ENCODE measurements at regions not wholly inside any gene's neighbourhood (a gene's known extent, or its start where the extent isn't known, plus 50 kb on each side); places are given as distances from the start of the nearest gene placed in this dataset.

DNA sequence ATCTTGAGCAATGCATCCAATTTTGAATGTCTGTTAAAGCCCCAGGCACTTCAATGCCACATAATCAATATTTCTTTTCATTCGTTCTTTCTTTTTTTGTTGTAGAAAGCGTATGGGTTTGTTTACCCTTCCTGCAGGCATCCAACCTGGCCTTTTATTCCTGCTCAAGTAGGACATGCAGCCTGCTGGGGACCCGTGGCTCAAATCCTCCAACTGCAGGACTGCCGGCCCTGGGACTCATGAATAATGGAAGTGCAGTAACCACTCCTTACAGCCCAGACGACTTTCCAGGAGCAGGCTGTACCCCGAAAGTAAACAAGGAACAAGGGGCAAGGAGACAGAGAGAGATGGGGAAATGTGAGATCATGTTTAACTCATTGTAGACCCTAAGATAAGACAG lies 126.4 kb downstream of the SALL1 start:
- intact Hi-C loops (cut with micrococcal nuclease; ENCODE audit: unreplicated experiment) = no loop called here
- Histone ChIP-seq H2AFZ (ENCODE audit: low read length) (no peak overlapping the region), H3K9me3 (ENCODE audit: low read length) (no peaks in the 10 kb centered on the region), H4K20me1 (ENCODE audit: insufficient read depth, low read length) (no peaks in the 10 kb centered on the region), H3K36me3 (ENCODE audit: insufficient read depth, low read length) (no peaks in the 10 kb centered on the region), H3K9me2 (ENCODE audit: insufficient read depth, low read length) (no peaks in the 10 kb centered on the region), H3K79me2 (ENCODE audit: insufficient read depth, low read depth, low read length) (no peaks in the 10 kb centered on the region), H3K4me1 (ENCODE audit: insufficient read depth, low read length, poor library complexity, severe bottlenecking) (no peaks in the 10 kb centered on the region), H3K4me2 (ENCODE audit: low read length) (no peak overlapping the region), H3K27ac (ENCODE audit: low read depth, low read length, poor library complexity, severe bottlenecking) (no peak overlapping the region), H3K4me3 (ENCODE audit: low read depth, low read length, poor library complexity, severe bottlenecking) (no peak overlapping the region)
- no TSS peak for BruUV-seq (replicated peaks)
- TF ChIP-seq, protein P1, sequence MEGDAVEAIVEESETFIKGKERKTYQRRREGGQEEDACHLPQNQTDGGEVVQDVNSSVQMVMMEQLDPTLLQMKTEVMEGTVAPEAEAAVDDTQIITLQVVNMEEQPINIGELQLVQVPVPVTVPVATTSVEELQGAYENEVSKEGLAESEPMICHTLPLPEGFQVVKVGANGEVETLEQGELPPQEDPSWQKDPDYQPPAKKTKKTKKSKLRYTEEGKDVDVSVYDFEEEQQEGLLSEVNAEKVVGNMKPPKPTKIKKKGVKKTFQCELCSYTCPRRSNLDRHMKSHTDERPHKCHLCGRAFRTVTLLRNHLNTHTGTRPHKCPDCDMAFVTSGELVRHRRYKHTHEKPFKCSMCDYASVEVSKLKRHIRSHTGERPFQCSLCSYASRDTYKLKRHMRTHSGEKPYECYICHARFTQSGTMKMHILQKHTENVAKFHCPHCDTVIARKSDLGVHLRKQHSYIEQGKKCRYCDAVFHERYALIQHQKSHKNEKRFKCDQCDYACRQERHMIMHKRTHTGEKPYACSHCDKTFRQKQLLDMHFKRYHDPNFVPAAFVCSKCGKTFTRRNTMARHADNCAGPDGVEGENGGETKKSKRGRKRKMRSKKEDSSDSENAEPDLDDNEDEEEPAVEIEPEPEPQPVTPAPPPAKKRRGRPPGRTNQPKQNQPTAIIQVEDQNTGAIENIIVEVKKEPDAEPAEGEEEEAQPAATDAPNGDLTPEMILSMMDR (conservative IDR thresholded peaks at IDR 0.05; ENCODE audit: low read length) = no peak
- TF ChIP-seq EZH2phosphoT487 (IDR thresholded peaks at IDR 0.05; ENCODE audit: borderline replicate concordance, low read depth, low read length) = no peak
- no peak for DNase-seq (ENCODE audit: low spot score)
- CTCF ChIA-PET (ENCODE audit: unreplicated experiment) = no interaction called here
- POLR2A ChIA-PET = no interaction called here

DNA sequence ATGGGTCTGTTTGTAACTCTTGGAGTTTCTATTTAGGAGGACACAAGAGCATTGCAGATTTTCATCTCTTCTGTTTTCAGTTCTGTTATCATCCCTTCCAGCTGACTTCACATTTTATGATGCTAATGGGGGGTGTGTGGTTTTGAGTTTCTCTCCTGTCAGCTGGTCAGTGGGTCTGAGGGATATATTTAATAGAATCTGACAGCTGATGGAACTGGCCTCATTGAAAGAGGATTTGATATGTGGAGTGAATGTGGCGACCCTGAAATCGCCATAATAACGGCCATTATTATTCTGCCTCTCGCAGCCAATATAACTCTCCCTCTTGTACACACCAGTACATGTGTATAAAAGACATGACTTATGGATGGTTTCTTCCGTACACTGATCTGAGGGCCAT lies 128.1 kb downstream of the SALL1 start:
- intact Hi-C loops (cut with micrococcal nuclease; ENCODE audit: unreplicated experiment) = no loop called here
- POLR2A ChIA-PET = no interaction called here

DNA sequence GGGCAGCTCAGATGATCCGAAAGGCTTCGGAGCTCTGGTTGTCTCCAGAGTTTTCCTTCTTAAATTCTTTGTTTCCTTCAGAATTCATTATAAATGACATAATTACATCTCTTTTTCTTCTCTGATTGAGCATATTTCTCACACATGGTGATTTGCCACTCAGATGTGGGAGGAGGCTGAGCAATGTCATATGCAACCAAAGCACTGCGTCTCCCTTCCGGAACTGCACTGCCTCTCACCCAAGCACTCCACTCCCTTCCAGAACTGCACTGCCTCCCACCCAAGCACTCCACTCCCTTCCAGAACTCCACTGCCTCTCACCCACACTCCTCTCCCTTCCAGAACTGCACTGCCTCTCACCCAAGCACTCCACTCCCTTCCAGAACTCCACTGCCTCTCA lies 131.5 kb downstream of the SALL1 start:
- ChIA-PET POLR2A (no interaction called here), CTCF (ENCODE audit: unreplicated experiment) (no interaction called here)
- H3K9me2 ChIP-seq (ENCODE audit: insufficient read depth, low read length) = no peaks in the 10 kb centered on the region

More for the DNA sequence above, 128.1 kb downstream of the SALL1 start:
- H3K4me3 ChIP-seq (ENCODE audit: low read depth, low read length, poor library complexity, severe bottlenecking) = no peak overlapping the region
- H2AFZ ChIP-seq (ENCODE audit: low read length) = no peak overlapping the region
- H3K27ac ChIP-seq (ENCODE audit: low read depth, low read length, poor library complexity, severe bottlenecking) = no peak overlapping the region
- no peaks in the 10 kb centered on the region for H3K9me2 ChIP-seq (ENCODE audit: insufficient read depth, low read length)
- no peaks in the 10 kb centered on the region for H3K79me2 ChIP-seq (ENCODE audit: insufficient read depth, low read depth, low read length)
- no peaks in the 10 kb centered on the region for H3K4me1 ChIP-seq (ENCODE audit: insufficient read depth, low read length, poor library complexity, severe bottlenecking)
- H4K20me1 ChIP-seq (ENCODE audit: insufficient read depth, low read length) = no peaks in the 10 kb centered on the region
- H3K4me2 ChIP-seq (ENCODE audit: low read length) = no peak overlapping the region
- no peaks in the 10 kb centered on the region for H3K36me3 ChIP-seq (ENCODE audit: insufficient read depth, low read length)
- no peak for DNase-seq (ENCODE audit: low spot score)
- H3K9me3 ChIP-seq (ENCODE audit: low read length) = no peaks in the 10 kb centered on the region
- TF ChIP-seq EZH2phosphoT487 (IDR thresholded peaks at IDR 0.05; ENCODE audit: borderline replicate concordance, low read depth, low read length) = no peak
- TF ChIP-seq, protein P1 (conservative IDR thresholded peaks at IDR 0.05; ENCODE audit: low read length) = no peak
- CTCF ChIA-PET (ENCODE audit: unreplicated experiment) = no interaction called here
- no TSS peak for BruUV-seq (replicated peaks)

More for the DNA sequence above, 131.5 kb downstream of the SALL1 start:
- Histone ChIP-seq H3K36me3 (ENCODE audit: insufficient read depth, low read length) (no peaks in the 10 kb centered on the region), H3K79me2 (ENCODE audit: insufficient read depth, low read depth, low read length) (no peaks in the 10 kb centered on the region), H3K4me2 (ENCODE audit: low read length) (no peak overlapping the region), H3K27ac (ENCODE audit: low read depth, low read length, poor library complexity, severe bottlenecking) (no peak overlapping the region), H3K4me3 (ENCODE audit: low read depth, low read length, poor library complexity, severe bottlenecking) (no peak overlapping the region), H2AFZ (ENCODE audit: low read length) (no peak overlapping the region), H3K4me1 (ENCODE audit: insufficient read depth, low read length, poor library complexity, severe bottlenecking) (no peaks in the 10 kb centered on the region), H4K20me1 (ENCODE audit: insufficient read depth, low read length) (no peaks in the 10 kb centered on the region), H3K9me3 (ENCODE audit: low read length) (no peaks in the 10 kb centered on the region)
- no TSS peak for BruUV-seq (replicated peaks)
- DNase-seq (ENCODE audit: low spot score) = no peak
- TF ChIP-seq EZH2phosphoT487 (IDR thresholded peaks at IDR 0.05; ENCODE audit: borderline replicate concordance, low read depth, low read length) = no peak
- TF ChIP-seq, protein P1 (conservative IDR thresholded peaks at IDR 0.05; ENCODE audit: low read length) = no peak
- intact Hi-C loops (cut with micrococcal nuclease; ENCODE audit: unreplicated experiment) = no loop called here
